Cardiac septum (tissue), 1 donor: ENCODE measurements at regions not wholly inside any gene's neighbourhood (a gene's known extent, or its start where the extent isn't known, plus 50 kb on each side); places are given as distances from the start of the nearest gene placed in this dataset.

ENCODE experiments used
- DNase-seq: peaks from one replicate; pipeline ENCODE4 v3.0.0-alpha.2; 2020; ENCODE audit warnings: low spot score
- intact Hi-C: fragments of 100-400 bp; cut with DNase I; formaldehyde crosslinking; loops from one replicate; pipeline ENCODE4 v1.14.0; 2022
- donor health status: DM: no; HTN: no; CAD: no.

- intact Hi-C loops, result no loop called here
- no peak for DNase-seq
Observed at GRCh38 chr1:109828756-109829505, 65.2 kb upstream of the EPS8L3 start.

- intact Hi-C loops, result no loop called here
Observed at GRCh38 chr1:109827986-109828385, 64.3 kb upstream of the EPS8L3 start.

GRCh38 chr1:109827466-109827865, 63.7 kb upstream of the EPS8L3 start:
- no peak for DNase-seq
- intact Hi-C loops, result no loop called here

More at GRCh38 chr1:109827986-109828385, 64.3 kb upstream of the EPS8L3 start:
- DNase-seq, result no peak

GRCh38 chr1:109826930-109827349, 63.2 kb upstream of the EPS8L3 start:
- intact Hi-C loops, result no loop called here

GRCh38 chr1:109826446-109826845, 62.7 kb upstream of the EPS8L3 start:
- DNase-seq, result no peak

More at GRCh38 chr1:109826930-109827349, 63.2 kb upstream of the EPS8L3 start:
- DNase-seq, result no peak

GRCh38 chr1:109824349-109825115, 60.8 kb upstream of the EPS8L3 start:
- no peak for DNase-seq
- intact Hi-C loops, result no loop called here

More at GRCh38 chr1:109826446-109826845, 62.7 kb upstream of the EPS8L3 start:
- intact Hi-C loops, result no loop called here

- intact Hi-C loops, result no loop called here
- no peak for DNase-seq
Observed at GRCh38 chr1:109823543-109824348, 60.0 kb upstream of the EPS8L3 start.

- intact Hi-C loops, result no loop called here
- DNase-seq, result no peak
Observed at GRCh38 chr1:109822749-109823542, 59.2 kb upstream of the EPS8L3 start.

GRCh38 chr1:109821831-109822745, 58.4 kb upstream of the EPS8L3 start:
- DNase-seq, result no peak

GRCh38 chr1:109821221-109821669, 57.5 kb upstream of the EPS8L3 start:
- intact Hi-C loops, result no loop called here
- DNase-seq, result peak; percentile 86

More at GRCh38 chr1:109821831-109822745, 58.4 kb upstream of the EPS8L3 start:
- intact Hi-C loops, result no loop called here

- intact Hi-C loops, result no loop called here
- DNase-seq, result no peak
Observed at GRCh38 chr1:109819906-109820305, 56.2 kb upstream of the EPS8L3 start.

- intact Hi-C loops, result no loop called here
- DNase-seq, result no peak
Observed at GRCh38 chr1:109818988-109819764, 55.5 kb upstream of the EPS8L3 start.

- DNase-seq, result no peak
- intact Hi-C loops, result no loop called here
Observed at GRCh38 chr1:109818271-109818987, 54.7 kb upstream of the EPS8L3 start.

GRCh38 chr1:109817881-109818270, 54.2 kb upstream of the EPS8L3 start:
- intact Hi-C loops, result no loop called here
- DNase-seq, result no peak

- intact Hi-C loops, result no loop called here
- DNase-seq, result no peak
Observed at GRCh38 chr1:109816975-109817535, 53.3 kb upstream of the EPS8L3 start.

GRCh38 chr1:109816175-109816811, 52.6 kb upstream of the EPS8L3 start:
- intact Hi-C loops, result no loop called here
- no peak for DNase-seq
